DND-41 (cell line): ENCODE measurements at regions not wholly inside any gene's neighbourhood (a gene's known extent, or its start where the extent isn't known, plus 50 kb on each side); places are given as distances from the start of the nearest gene placed in this dataset.

ENCODE experiments used
- EZH2 ChIP-seq: IDR thresholded peaks from 3 replicates; pipeline ENCODE4 v1.6.1; 2012; ENCODE audit warnings: borderline replicate concordance, low read depth, mild to moderate bottlenecking, moderate library complexity, low read length, inconsistent platforms; ENCODE audit not compliant: severe bottlenecking
- TF ChIP-seq, protein P1 (sequence below): IDR thresholded peaks from 2 replicates; pipeline ENCODE4 v1.5.1; 2012; ENCODE audit warnings: borderline replicate concordance, low read length, moderate library complexity, mild to moderate bottlenecking; ENCODE audit not compliant: poor library complexity, severe bottlenecking; ENCODE audit errors: extremely low read depth

GRCh38 chr9:102072059-102072764 lies 333.8 kb upstream of the GRIN3A start:
- TF ChIP-seq, protein P1, sequence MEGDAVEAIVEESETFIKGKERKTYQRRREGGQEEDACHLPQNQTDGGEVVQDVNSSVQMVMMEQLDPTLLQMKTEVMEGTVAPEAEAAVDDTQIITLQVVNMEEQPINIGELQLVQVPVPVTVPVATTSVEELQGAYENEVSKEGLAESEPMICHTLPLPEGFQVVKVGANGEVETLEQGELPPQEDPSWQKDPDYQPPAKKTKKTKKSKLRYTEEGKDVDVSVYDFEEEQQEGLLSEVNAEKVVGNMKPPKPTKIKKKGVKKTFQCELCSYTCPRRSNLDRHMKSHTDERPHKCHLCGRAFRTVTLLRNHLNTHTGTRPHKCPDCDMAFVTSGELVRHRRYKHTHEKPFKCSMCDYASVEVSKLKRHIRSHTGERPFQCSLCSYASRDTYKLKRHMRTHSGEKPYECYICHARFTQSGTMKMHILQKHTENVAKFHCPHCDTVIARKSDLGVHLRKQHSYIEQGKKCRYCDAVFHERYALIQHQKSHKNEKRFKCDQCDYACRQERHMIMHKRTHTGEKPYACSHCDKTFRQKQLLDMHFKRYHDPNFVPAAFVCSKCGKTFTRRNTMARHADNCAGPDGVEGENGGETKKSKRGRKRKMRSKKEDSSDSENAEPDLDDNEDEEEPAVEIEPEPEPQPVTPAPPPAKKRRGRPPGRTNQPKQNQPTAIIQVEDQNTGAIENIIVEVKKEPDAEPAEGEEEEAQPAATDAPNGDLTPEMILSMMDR: no peak
- TF ChIP-seq EZH2: no peak
